NCI-H2107 treated with DMSO at 0.1 percent for 48 hours (cell line): ENCODE measurements at regions not wholly inside any gene's neighbourhood (a gene's known extent, or its start where the extent isn't known, plus 50 kb on each side); places are given as distances from the start of the nearest gene placed in this dataset.

Experiments used
- DNase-seq: peaks from one replicate; lab custom pipeline; 2025; ENCODE audit not compliant: unreplicated experiment; lab: John Stamatoyannopoulos, UW

DNA sequence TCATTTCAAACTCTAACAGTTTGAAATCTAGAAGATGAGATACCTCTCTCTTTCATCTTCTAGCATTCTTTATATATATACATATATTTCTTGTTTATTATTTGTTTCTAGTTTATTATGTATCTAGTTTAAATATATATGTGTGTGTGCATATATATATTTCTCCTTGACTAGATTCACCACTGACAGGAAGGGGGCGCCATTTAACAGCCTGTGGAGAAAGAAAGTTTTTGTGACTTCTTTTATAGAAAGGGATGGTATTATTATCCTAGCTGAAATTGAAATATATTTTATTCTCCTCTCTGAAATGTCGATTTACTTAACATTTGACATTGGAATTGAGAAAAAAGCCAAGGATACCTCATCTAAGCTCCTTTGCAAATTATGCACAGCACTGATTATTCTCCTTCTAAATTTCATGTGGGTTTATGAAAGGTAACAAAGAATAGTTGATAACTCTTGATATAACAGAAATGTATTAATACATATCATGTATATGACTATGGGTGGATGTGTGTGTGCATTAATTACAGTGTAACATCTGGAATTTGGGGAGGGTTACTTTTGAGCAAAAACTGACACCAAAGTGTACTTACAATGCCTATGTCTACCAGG is 160.7 kb upstream of the NT5C1B start:
- no peak for DNase-seq

DNA sequence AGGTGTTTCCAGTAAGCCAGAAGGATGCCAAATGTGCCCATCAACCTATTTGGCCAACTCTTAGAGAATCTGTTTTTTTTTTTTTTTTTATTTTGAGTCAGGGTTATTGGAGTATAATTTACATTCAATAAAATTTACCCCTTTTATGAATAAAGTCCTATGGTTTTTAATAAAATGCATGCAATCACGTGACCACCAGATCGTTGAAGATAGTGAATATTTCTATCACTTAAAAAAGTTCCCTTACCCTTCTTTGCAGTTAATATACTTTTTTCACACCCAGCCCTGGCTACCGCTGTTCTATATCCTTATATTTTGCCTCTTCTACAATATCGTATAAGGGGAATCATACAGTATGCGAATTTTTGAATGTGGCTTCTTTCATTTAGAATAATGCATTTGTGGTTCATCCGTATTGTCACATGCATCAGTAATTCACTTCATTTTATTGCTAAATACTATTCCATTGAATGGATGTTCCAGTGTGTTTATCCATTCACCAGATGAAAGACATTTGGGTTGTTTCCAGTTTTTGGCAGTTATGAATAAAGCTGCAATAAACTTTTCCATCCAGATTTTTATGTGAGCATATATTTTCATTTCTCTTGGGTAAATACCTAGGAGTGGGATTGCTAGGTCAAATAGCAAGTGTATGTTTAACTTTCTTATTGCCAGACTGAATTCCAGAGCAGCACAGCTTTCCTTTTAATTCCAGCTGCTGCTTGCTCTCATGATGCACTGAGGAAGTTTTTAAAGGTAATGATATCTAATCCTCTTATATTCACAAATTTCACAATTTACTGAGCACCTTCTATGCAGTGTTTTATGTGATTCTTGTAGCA is 156.3 kb upstream of the NT5C1B start:
- DNase-seq = no peak

DNA sequence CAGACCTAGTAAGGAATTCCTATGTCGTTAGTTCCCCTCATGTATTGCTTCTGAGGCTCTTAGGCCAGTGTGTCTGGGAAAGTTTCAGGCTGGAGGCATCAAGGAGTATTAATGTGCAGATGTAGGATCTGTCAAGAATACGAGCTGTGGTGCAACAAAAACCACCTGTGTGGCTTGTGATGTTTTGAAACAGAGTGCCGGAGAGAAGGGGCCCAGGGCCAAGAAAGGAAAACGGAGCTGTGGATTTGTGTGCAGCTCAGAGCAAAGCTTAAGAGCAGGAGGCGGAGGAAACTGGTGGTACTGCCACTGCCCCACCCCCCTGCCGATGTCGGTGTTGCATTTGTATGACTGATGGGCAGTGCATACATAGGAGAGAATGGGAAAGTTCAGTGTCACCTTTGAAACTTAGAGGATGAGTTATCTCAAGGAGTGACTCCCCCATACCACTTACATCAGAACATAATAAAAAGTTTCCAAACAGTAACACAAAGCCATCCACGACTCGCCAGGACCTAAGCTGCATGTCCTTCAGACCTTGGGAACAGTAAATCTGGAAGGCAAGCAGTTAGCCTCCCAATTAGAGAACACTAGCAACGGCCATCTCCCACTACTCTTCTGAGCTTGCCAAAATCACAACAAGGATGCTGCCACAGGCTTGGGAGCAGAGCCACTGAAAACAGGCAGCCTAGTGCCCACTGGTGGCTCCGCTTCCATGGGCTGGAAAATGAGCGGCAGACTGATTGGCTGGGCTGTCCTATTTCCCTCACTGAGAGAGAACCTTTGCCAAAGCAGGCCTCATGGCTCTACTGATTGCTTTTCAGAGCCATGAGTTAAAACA is 152.7 kb upstream of the NT5C1B start:
- no peak for DNase-seq

DNA sequence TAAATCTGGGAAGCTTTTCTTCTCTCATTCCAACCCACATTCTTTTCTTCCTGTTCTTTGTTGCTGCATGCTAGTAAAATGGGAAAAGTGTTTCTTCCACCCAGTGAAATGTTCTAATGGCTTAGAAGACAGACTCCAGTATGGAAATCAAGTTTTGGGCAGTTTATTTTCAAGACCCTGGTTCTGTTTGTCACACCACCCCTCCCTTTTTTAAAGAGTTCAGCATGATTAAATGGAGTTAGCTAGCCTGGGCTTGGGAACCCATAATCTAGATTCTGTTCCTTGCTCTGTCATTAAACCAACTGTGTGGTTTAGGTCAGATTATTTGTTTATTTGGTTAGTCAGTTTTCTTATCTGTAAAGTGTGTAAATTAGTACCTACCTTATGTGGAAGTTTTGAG is 151.8 kb upstream of the NT5C1B start:
- DNase-seq = no peak

DNA sequence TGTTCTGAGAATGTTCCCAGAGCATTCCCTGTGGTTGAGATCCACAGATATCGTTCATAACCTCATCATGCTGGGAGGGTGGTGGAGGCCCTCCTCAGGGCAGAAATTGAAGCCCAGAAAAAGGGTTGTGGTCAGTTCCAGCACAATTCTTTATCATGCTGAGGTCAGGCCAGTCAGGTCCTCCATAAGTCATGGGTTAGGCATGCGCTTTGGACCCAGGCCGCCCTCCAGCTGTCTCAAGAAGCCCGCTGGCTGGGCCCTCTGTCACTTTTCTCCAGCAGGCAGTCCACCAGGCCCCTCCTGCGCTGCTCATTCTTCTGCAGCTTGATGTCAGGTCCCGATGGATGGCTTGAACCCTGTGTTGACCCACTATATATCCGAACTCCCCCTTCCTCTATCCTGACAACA is 151.1 kb upstream of the NT5C1B start:
- no peak for DNase-seq

DNA sequence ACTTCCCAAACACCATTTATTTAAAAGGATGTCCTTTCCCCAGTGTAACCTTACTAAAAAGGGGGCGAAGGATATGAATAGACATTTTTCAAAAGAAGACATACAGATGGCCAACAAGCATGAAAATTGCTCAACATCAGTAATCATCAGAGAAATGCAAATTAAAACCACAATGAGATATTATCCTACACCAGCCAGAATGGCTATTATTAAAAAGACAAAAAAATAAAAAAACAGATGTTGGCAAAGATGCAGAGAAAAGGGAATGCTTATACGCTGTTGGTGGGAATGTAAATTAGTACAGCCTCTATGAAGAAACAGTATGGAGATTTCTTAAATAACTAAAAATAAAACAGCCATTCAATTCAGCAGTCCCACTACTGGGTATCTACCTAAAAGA is 142.3 kb upstream of the NT5C1B start:
- DNase-seq = no peak

DNA sequence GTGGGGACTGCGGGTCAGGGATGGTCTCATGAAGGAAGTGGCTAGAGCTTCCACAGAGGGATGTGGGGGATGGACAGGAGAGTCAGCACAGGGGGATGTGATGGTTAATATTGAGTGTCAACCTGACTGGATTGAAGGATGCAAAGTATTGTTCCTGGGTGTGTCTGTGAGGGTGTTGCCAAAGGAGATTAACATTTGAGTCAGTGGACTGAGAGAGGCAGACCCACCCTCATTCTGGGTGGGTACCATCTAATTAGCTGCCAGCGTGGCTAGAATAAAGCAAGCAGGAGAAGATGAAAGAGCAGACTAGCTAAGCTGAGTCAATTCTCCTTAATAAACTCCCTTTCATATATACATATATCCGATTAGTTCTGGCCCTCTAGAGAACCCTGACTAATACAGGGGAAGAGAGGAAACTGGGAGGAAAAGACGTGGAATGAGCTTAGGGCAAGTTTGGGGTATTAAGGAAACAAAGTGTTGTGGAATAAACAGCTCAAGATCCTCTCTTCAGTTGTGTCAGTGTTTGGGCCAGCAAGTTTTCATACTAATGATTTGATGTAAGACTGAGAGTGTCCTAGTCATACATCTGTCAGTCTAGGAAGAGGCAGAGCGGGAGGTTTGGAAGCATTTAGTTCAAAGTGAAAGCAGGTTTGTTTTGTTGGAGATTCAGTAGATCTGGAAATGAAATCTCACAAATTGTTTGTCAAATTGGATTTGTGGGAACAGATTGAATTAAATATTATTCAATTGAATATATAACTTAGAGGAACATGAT is 135.2 kb upstream of the NT5C1B start:
- no peak for DNase-seq

DNA sequence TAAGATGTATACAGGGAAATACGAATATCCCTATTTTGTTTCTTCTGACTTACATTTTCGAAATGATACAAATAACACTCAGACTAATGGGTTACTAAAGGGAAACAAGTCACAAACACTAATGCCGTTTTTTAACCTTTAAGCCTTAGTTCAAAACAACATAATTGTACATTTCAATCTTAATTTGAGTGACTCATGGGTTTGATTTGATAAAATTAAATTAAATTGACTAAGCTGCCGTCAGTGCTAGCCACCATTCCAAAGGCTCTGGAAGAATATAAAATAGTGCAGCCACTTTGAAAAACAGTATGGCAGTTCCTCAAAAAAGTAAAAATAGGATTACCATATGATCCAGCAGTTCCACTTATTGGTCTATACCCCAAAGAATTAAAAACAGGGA is 133.8 kb upstream of the NT5C1B start:
- DNase-seq = no peak

DNA sequence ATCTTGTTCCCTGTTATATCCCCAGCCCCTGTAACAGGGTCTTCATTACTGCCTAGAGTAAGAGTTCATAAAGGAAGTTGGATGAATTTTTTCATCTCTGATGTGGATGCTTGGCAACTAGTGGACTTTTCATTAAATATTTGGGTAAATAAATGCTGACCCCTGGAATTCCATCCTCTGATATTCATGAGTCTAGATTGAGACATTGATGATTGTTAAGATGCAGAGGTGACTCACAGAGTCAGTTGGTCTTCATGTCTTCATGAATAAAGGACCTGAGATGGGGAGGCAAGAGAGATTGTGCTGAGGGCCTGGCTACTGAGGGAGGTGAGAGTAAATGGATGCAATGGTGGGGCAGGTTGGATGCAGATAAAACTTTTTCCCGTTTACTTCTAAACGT is 132.7 kb upstream of the NT5C1B start:
- DNase-seq = no peak

DNA sequence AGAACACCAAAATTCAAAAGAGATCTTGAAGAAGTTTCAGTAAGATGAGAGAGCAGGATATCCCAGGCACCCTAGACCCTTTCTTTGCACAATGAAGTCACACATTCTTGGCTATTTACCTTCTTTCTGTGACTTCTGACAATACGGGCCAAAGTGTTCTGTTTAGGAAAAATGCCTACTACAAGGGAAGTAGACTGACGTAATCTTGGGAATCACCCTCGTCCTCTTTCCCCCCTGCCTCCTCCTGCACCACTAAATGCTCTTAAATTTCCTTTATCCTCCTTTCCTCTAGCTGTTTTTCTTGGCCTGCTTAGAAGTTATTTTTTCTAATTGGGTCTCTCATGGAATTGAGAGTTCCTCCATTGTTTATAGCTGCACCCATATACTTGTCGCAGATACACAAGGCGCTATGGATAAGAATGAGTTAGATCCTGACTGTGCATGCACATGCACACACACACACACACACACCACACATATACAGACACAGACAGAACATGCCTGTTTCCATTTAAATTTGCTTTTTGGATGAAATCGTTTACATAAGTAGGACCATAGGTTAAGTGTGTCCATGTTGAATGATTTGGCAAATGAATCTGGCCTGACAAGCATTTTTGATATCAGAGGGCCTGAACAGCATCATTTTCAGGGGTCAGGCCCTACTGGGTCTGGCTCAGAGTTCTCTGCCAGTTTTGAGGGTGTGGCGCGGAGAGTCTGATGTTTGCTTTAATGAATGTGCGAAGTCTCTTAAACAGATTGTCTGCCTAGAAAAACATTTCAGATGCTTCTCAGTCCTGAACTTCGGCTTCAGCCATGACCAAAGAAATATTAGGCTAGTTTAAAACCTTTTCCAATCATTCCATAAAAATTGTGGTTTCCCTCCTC is 131.9 kb upstream of the NT5C1B start:
- no peak for DNase-seq

DNA sequence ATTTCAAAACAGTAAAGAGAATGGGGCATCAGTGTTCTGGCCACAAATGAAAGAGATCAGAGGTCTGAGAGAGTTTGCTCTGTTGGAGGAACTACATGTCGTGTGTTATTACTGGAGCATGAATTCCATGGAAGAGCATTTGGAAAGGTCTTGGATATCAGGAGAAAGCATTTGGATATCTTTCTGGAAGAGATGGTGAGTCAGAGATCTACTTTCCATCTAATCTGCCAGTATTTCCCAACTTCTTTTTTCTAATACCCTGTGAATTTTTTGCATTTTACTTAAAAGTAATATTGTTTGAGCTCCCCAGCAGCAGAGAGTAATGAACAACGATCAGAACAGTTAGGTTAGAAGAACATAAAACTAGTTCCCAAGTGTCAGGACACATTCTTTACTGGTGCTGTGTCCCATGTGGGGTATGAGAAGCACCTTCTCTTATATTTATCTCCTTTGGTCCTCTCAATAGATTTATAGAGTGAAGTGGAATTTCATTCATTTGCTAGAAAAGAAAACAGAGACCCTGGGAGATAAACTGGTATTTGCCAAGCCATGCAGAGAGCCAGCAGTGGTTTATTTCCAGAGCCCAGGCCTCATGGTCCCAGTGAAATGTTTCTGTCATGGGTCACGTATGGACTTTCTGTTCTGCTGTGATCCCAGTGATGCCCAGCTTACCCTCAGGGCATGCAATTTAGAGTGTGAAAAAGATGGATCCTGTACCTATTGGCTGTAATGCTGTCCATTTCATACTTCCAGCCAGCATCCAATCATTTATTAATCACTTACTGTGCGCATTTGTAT is 130.8 kb upstream of the NT5C1B start:
- no peak for DNase-seq

DNA sequence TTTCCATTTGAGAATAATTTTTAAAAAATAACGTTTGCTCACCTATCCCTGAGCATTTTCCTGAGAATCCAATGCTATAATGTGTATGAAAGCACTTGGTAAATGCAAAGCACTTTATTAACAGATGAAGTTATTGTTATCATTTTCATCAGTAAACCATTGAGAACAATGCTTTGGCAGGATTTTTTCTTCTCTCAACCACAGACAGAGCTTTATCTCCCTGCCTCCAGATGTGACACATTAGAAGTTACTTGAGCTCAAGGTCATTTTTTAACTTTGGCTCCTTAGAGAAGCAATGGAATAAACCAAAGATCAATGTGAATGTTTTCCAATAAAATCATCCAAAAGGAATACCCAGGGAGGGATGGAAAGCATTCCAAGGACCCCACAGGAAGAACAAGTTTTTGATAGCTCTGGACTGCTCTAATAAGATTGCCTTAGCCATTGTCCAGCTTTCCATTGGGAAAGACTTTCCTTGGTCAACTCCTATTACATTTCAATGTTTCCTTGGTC is 118.9 kb upstream of the NT5C1B start:
- DNase-seq = no peak

DNA sequence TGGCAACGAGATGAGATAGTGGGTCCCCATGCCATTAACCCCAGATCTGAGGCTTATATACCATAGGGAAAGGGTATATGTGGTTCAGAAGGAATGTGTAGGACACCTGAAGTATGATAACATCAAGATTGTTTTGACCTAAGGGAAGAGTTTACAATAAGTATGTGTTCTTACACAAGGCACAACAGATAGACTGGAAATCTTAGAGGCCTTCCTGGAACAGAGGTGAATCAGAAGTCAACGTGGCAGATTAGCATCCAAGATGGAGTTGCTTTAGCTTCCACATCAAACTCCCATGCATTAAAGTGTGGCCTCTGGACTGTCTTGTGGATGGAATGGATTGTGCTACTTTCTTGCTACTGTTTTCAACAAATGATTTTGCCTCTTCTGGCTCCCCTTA is 116.6 kb upstream of the NT5C1B start:
- DNase-seq = no peak

DNA sequence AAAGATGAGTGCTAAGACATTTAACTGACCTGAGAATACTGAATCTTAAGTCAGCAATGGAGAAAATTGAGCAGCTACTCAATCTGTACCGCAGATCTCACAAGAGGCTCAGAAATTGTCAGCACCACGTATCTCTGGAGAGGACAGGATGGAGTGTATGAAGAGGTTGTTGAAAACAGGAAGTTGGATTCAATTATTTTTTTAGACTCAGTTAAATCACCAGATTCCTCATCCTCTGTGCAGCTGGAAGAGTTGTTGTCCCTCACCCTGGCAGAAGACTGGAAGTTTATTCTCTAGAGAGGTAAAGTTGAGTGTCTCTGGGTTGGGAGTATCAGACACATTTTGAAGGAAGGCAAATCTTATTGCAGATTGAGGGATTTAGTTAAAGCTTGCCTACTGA is 114.9 kb upstream of the NT5C1B start:
- no peak for DNase-seq

DNA sequence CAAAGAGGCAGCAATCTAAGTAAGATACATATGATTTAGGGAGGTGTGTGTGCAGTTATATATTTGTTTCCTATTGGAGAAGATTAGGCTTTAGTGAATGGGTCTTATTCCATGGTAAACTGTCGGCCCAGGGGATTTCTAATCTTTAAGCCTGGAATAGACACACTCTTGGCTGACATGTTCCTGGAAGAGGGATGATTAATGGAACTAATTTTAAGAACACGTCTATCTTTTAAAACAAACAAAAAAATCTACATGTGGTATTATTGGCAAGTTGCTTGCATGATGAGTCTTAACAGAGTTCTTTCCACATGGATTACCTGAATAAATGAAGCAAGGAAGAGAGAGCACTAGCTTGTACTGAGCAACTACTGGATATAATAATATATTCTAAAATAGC is 114.2 kb upstream of the NT5C1B start:
- no peak for DNase-seq

DNA sequence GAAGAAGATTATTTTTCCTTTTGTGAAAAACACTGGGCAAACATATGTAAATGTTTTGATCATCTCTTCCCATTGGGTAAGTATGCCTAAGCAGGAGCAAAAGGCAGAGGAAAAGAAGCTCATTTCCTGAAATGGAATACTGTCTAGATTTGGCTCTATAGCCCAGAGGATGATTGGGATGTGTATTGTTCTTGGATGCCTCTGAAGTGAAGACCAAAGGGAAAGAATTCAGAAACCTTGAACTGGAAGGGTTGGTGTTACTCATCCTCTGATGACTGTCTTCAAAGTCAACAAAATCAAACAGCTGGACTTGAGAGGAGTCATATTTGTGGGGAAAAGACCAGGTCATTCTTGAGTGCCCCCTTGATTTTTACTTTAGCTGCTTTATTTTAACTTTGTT is 112.6 kb upstream of the NT5C1B start:
- DNase-seq = no peak

DNA sequence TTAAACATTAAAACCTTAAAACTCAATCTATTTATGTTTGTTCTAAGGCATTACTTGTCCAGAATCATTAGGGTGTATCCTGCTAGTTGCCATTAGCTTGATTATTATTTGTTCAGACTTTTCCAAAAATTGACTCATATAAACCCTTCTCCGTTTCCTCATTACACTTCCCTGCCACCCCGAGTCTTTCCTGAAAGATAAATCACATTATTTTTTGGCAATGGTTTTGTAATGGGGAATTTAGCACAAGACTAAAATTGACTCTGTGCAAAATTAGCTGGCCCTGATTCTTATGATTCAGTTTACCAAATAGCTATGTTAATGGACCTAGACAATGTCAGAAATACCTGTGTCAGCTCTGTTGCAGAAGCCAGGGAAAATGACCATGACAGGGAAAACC is 112.2 kb upstream of the NT5C1B start:
- no peak for DNase-seq

DNA sequence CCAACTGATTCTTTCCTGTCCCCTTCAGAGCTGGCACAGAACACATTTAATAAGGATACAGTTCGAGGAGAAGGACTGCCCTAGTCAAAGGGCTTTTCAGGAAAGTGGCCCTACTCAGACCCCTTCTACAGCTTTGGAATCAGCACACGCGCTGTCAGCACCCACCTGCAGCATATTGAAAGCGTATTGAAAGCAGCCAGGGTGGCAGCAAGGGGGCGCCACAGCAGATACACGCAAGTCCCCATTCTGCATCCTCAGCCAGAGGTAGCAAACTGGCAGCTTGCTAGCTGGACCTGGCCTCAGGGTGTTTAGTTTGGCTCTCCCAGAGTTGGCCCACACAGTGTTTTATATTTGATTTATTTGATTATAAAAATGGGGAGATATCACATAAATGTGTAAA is 101.0 kb upstream of the NT5C1B start:
- DNase-seq = no peak
